CD4-positive, alpha-beta T cell treated with Interleukin-6 at 100 ng/mL for 8 hours (primary cell): ENCODE measurements at regions not wholly inside any gene's neighbourhood (a gene's known extent, or its start where the extent isn't known, plus 50 kb on each side); places are given as distances from the start of the nearest gene placed in this dataset.

Source experiments
- DNase-seq: peaks from one replicate; pipeline ENCODE4 v3.0.0-alpha.2; 2020; ENCODE audit warnings: mixed read lengths, low spot score

- DNase-seq: no peak
Observed at GRCh38 chr3:182214416-182214815, 502.7 kb downstream of the SOX2 start.

GRCh38 chr3:182215881-182216280 is 504.2 kb downstream of the SOX2 start:
- no peak for DNase-seq

GRCh38 chr3:182216311-182216970 is 504.7 kb downstream of the SOX2 start:
- DNase-seq: no peak

GRCh38 chr3:182220013-182220412 is 508.3 kb downstream of the SOX2 start:
- DNase-seq: no peak

- no peak for DNase-seq
Observed at GRCh38 chr3:182220471-182220870, 508.7 kb downstream of the SOX2 start.

- DNase-seq: no peak
Observed at GRCh38 chr3:182226995-182227394, 515.3 kb downstream of the SOX2 start.

GRCh38 chr3:182233405-182233804 is 521.7 kb downstream of the SOX2 start:
- no peak for DNase-seq

GRCh38 chr3:182233957-182234356 is 522.2 kb downstream of the SOX2 start:
- DNase-seq: no peak

- DNase-seq: no peak
Observed at GRCh38 chr3:182234881-182235280, 523.2 kb downstream of the SOX2 start.

- no peak for DNase-seq
Observed at GRCh38 chr3:182235504-182235903, 523.8 kb downstream of the SOX2 start.

GRCh38 chr3:182238126-182238525 is 526.4 kb downstream of the SOX2 start:
- DNase-seq: no peak

GRCh38 chr3:182239316-182239715 is 527.6 kb downstream of the SOX2 start:
- no peak for DNase-seq

GRCh38 chr3:182240474-182240873 is 528.7 kb downstream of the SOX2 start:
- DNase-seq: no peak

GRCh38 chr3:182241196-182241765 is 529.6 kb downstream of the SOX2 start:
- DNase-seq: no peak

- no peak for DNase-seq
Observed at GRCh38 chr3:182241766-182242488, 530.2 kb downstream of the SOX2 start.

- DNase-seq: no peak
Observed at GRCh38 chr3:182242489-182242942, 530.8 kb downstream of the SOX2 start.

- DNase-seq: no peak
Observed at GRCh38 chr3:182243625-182244024, 531.9 kb downstream of the SOX2 start.

GRCh38 chr3:182244222-182244971 is 532.7 kb downstream of the SOX2 start:
- no peak for DNase-seq

GRCh38 chr3:182245059-182245458 is 533.3 kb downstream of the SOX2 start:
- no peak for DNase-seq

GRCh38 chr3:182246870-182247269 is 535.1 kb downstream of the SOX2 start:
- no peak for DNase-seq

- DNase-seq: no peak
Observed at GRCh38 chr3:182248349-182248880, 536.7 kb downstream of the SOX2 start.

- DNase-seq: no peak
Observed at GRCh38 chr3:182252802-182253201, 540.5 kb upstream of the ATP11B start.
